GM12874 (cell line): ENCODE measurements at regions not wholly inside any gene's neighbourhood (a gene's known extent, or its start where the extent isn't known, plus 50 kb on each side); places are given as distances from the start of the nearest gene placed in this dataset.

Source experiments
- CTCF ChIP-seq: IDR thresholded peaks from 2 replicates; pipeline ENCODE4 v1.5.1; 2011; ENCODE audit warnings: low read depth, mild to moderate bottlenecking, control low read depth, low read length, moderate library complexity; ENCODE audit not compliant: insufficient read depth

GRCh38 chr3:81916890-81917289 is 155.4 kb upstream of the GBE1 start:
- TF ChIP-seq CTCF, result no peak

GRCh38 chr3:81913886-81914663 is 152.6 kb upstream of the GBE1 start:
- no peak for TF ChIP-seq CTCF

- TF ChIP-seq CTCF, result no peak
These were observed 149.8 kb upstream of the GBE1 start for GRCh38 chr3:81911221-81911620.

- TF ChIP-seq CTCF, result peak; percentile 64
These were observed 148.9 kb upstream of the GBE1 start for GRCh38 chr3:81910244-81910852.

- TF ChIP-seq CTCF, result no peak
These were observed 148.4 kb upstream of the GBE1 start for GRCh38 chr3:81909796-81910195.

GRCh38 chr3:81908561-81908960 is 147.1 kb upstream of the GBE1 start:
- no peak for TF ChIP-seq CTCF

GRCh38 chr3:81898336-81898735 is 136.9 kb upstream of the GBE1 start:
- no peak for TF ChIP-seq CTCF
